GM19395 (cell line): ENCODE measurements at regions not wholly inside any gene's neighbourhood (a gene's known extent, or its start where the extent isn't known, plus 50 kb on each side); places are given as distances from the start of the nearest gene placed in this dataset.
"Not testable (repeated sequence)": the region's sequence is repeated elsewhere in the genome, so short reads cannot be mapped to it uniquely, and the experiment has no call there.

Experiments used
- ATAC-seq: cut with Tn5 transposase; IDR thresholded peaks from one replicate; pipeline ENCODE4 v1.9.1; 2021; ENCODE audit warnings: mild to moderate bottlenecking, moderate library complexity; ENCODE audit not compliant: unreplicated experiment

DNA sequence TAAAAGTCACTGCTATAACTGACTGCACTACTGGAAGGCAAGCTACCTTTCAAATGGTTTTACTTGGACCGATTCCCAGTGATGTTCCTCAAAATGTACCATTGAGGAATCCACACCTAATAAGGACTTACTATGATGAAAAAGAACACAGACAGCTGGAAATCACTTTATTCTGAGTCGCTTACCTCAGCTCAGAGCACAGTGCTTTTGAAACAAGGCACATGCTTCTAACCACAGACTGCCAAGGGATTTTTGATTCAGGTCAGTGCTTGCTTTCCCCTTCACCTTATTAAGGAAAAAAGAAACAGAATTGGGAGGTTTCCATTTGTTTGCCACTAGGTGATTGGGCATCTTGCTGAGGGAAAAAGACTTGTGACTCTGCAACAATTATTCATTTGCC is 707.5 kb upstream of the FSHR start:
- no peak for ATAC-seq

DNA sequence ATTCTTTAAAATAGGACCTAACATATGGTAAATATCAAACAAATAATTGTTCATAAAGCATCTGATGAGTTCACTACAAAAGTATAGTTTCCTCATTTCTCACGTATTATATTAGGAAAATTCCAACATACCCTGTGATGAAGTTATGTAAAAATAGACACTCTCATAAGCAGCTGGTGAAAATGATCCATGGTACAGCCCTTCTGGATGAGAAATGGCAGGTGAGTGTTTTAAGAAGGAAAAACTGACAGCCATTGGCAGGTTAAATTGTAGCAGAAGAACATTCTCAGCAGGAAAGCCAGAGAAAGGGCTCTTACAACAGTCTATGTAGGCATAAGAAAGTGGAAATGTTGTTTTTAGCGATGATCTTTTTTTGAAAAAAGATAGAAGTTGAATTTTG is 706.5 kb upstream of the FSHR start:
- ATAC-seq = no peak

DNA sequence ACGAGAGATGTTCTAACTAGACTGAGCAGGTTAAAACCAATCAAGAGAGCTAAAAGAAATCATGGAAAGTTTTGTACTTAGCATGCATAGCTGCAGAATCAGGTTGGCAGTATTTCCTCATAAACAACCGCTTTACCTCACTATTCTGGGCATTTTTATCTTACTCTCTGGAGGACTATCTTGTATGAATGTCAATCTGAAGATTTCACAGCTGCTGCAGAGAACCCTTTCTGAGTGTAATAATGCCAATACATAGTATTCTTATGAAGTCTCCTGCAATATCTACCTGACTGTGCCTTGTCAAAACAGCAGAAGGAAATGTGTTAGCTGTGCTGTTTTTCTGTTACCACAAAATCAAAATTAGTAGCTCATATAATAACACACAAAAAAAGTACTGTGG is 705.9 kb upstream of the FSHR start:
- ATAC-seq = no peak

DNA sequence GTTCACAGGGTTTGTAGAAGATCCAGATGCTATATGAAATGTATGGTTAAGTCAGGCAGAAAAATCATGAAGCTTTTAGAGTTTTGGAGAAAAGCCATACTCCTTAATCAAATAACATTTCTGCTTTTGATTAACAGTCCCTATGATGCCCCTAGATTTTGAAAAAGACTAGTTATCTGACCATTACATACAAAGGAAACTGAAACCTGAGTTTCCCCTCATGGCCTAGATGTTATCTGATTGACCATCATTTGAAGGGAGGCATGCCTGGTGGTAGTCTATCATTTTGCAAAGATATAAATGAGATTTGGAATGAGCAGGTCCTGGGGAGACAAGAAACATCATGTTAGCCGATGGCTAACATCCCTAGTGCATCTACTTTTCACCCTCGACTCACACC is 704.3 kb upstream of the FSHR start:
- ATAC-seq = no peak

DNA sequence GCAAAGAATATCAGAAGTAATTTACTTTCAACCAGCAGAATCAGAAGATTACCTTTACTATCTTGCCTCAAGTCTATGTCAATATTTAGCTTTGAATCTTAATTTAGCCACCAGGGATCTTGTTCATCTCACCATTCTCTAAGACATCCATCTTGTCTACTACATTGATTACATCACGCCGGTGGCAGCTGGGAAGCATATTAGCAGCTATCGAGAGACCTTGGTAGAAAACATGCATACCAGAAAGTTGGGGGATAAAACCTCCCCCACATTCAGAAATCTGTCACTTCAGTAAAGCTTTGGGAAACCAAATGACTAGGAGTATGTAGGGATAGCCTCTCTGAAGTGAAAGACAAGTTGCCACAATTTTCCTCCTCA is 703.8 kb upstream of the FSHR start:
- no peak for ATAC-seq

DNA sequence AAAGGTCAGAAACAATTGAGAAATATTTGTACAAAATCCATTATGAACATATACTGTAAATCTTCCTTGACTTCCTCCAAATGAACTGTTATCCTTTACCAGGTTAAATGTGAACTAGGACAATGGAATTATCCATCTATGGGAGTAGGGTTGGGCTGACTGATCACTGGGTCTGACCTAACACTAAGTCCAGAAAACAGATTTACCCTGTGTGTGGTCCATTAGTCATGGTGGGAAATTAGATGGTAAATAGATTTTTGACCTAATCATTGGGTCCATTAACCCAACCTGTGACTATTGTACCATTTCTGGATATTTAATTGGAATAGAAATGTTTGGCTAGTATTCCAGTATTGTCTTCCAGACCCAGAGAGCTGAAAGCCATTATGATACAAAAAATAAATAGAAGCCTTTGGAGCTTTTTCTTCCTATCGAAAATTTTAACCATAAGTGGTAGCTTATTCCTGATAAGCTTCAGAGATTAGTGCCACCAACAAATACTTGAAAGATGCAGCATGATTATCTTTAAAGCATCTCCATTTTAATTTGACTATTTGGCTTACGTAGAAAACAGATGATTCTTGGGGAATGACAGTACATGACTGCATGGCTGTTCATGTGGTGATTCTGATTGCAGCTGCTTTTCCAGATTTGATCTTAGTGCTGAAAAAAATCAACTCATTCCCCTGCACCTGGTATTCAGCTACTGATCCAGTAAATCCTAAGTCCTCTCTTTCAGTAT is 703.2 kb upstream of the FSHR start:
- ATAC-seq = no peak

DNA sequence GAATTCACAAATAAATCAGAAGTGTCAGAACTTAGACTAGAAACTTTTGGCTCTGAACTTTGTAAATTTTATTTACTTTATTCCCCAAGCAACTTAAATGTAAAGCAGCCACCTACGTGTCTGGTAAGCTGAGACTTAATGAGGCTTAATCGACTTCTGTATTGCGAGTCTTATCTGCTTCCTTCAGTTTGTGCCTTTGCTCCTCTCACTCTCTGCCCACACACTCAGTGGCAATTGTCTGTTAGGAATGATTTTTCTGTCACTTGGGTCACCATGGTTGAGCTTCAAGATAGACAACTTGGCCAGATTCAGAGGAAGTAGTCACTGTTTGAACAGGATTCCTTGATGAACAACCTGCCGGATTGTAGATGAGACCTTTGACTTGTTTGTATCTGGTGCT is 691.4 kb upstream of the FSHR start:
- ATAC-seq = no peak

DNA sequence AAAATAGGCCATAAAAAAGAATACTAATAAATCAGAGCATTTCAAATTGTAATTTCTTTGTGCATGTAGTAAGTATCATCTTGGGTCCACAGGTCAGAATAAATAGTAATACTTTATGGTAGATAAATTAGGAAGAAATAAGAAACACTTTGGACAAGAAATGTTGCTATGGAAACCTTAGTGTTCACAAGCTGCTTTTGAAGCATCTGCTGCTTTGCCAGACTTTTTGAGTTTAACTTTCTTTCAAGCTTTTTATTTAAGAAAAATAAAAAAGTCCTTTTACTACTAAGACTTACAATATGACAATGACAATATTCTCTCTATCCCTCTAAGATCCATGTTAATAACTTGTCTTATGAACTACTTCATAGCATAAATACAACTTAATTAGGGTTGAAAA is 690.7 kb upstream of the FSHR start:
- no peak for ATAC-seq

DNA sequence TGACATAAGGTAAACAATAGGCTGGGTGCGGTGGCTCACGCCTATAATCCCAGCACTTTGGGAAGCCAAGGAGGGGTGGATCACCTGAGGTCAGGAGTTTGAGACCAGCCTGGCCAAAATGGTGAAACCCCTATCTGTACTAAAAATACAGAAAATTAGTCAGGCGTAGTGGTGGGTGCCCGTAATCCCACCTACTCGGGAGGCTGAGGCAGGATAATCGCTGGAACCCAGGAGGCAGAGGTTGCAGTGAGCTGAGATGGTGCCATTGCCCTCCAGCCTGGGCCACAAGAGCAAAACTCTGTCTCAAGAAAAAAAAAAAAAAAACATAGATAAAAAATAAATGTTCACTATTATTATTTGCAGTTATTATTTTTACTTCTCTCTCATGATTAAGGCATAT is 689.8 kb upstream of the FSHR start:
- ATAC-seq = not testable (repeated sequence)

DNA sequence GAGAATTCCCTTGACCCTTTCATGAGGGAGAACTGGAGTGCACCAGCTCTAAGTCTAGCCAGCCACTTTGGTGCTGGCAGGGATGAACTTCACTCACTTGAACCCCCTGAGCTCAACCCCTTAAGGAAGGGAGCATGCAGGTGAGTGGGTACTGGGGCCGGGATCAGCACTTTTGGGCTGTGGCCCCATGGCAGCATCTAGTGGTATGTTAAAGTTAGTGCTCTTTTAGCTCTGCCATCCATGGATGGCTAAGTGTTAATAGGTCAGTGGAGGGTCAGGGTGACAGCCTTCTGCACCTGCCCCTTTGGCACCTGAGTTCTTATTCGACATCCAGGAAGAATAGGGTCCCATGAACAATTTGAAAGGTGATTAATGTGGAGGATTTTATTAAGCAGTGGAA is 689.0 kb upstream of the FSHR start:
- no peak for ATAC-seq

DNA sequence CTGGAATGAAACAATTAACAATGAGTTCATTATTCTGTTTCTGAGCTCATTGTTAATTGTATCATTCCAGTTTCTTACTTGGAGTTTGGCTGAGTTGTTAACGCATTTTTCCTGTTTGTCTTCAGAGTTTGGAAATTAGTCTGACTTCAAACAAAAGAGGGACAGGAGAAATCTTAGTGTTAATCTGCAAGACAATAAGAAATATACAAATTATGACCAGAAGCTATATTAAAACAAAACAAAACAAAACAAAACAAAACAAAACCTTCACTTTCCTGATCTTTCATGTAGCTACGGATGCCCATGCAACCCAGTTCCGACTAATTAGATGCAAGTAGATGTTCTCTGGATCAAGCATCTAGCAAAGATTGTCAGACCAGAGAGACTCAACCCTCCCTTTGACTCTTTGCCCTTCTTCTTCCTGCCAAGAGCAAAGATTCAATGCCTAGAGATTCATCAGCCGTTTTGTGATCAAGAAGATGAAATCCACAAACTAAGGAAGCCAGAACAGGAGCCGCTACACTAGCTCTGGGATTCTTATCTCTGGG is 686.2 kb upstream of the FSHR start:
- no peak for ATAC-seq

DNA sequence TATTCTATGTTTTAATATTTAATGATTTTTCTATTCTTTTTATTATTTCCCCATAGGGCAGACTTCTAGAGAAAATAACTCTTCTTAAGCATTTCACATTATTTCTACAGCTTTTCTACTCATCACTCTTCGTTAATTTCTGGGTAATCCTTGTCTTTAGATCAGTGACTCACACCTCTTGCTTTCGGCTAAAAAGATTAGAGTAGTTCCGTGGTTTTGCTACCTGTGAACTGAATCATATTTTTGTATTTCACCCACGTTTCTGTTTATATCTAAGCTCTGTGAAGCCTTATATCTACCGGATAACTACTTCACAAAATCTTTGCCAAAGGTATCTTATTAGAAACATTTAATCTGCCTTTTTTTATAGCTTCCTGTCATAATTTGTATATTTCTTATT is 685.5 kb upstream of the FSHR start:
- ATAC-seq = no peak

DNA sequence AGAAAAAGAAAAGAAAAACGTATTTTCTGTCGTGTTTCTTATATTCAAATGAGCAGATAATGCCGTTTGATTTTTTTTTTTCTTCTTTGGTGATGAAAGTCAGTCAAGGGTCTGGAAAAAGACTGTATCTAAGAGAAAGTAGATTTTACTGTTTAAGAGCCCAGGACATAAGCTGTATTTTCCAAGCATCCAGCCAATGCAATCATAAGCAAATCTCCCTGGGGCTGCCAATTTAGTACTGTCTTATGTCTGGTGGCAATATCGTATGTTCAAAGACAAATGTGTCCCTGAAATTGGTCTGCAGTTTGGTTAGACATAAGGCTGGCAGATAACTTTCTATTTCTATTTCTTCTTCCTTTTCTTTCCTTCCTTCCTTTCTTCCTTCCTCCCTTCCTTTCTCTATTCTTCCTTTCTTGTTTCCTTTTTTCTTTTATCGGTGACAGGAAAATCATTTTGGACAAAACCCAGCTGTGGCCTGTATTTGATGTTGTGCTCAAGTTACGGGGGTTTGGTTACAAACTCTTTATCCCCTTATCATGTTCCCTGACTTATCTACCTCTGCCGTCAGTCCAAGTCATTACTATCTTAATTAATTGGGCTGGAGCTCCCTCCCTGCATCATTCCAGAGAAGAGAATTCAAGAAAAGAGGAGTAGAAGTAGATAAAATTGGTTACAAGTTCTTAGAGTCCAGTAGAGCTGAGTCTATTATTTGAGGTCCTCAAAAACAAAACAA is 683.4 kb upstream of the FSHR start:
- ATAC-seq = no peak

DNA sequence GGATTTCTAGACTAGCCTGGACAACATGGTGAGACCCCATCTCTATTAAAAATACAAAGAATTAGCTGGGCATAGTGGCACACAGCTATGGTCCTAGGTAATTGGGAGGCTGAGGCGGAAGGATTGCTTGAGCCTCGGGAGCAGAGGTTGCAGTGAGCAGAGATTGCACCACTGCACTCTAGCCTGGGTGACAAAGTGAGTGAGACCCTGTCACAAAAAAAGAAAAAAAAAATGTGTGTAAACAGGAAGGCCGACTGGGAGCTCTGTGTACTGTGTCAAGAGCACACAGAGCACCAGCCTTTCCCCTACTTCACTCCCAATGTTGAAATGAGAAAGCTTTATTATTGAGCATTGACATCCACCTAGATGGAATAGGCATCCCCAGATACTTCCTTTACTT is 681.7 kb upstream of the FSHR start:
- ATAC-seq = no peak

DNA sequence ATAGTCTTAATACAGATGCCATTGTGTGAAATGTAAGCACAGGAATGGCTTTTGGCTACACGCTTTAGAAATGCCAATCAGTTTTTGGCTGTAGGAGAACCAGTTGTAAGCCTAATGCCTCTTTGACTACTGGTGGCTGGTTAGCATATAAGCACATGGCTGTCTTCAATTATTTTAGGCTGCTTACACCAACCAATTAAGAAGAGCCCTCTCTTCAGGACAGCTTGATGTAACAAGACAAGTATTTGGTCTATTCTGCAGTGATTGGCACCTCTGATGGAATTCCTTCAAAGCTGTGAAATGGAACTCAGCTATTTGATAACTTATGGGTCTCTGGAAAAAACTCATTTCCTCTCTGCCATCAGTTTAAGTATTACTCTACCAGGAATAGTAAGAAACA is 680.1 kb upstream of the FSHR start:
- no peak for ATAC-seq

DNA sequence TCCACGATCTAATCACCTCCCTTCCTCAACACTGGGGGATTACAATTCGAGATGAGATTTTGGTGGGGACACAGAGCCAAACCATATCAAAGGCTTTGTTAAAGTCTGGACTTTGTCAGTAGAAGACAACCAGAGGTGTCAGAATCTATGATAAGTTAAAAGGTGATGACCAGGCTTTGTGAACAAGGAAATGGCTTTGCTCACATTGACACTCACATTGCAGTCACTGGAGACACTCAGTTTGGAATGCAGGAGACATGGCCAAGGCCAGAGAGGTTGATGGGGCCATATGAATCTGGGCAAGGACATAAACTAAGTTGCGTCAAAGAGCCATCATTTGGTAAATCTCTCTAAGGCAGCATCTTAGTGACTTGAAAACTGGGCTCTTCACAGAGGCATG is 678.2 kb upstream of the FSHR start:
- ATAC-seq = no peak

DNA sequence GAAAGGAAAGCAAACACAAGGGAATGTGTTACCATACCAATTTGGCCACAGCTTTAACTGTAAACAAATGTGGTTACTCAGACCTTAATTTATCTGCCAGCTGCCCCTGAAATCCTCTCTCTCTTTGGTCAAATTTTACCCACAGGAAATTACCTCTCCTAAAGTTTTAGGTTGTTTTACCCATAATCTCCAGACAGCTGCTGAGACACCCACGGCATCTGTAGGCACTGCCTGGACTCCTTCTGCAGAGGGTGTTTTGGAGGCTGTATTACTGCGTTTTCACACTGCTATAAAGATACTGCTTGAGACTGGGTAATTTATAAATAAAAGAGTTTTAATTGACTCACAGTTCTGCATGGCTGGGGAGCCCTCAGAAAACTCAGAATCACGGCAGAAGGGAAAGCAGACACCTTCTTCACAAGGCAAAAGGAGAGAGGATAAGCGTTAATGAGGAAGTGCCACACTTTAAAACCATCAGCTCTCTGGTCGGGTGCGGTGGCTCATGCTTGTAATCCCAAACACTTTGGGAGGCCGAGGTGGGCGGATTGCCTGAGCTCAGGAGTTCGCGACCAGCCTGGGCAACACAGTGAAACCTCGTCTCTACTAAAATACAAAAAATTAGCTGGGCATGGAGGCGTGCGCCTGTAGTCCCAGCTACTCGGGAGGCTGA is 677.5 kb upstream of the FSHR start:
- ATAC-seq = no peak

DNA sequence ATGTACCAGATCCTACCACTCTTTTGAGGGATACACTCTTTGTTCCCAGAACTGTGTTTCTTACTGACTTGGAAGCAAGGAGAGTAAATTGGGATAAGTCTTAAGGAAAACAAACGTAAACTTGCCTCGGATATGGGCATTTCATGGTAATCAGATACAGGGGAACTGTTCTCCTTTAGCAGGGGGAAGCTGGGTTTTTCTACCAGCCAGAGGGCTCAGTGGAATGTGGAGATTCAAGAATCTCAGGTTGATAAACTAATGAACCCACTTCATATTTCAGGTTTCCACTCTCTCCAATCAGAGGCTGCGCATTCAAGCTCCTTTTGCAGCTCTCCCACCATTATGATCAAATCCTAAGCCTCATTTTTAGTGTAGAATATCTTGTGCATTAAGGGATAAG is 676.5 kb upstream of the FSHR start:
- ATAC-seq = no peak

DNA sequence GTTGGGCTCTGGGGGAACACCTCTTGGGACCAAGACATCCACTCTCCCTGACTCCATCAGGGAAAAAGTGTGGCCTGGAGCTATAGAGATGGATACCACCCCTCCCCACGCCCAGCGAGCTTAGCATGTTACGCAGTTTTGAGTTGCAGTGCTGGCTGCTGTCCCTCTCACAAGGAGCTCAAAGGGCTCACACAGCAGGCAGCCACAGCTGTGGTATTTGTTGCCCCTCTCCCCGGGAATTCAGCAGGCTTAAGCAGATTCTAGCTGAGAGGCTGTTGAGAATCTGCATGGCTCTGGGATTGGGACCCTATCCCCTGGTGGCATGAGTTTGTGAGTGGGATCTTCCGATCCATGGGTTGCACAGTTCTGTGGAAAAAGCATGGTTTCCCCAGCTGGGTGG is 673.1 kb upstream of the FSHR start:
- no peak for ATAC-seq

DNA sequence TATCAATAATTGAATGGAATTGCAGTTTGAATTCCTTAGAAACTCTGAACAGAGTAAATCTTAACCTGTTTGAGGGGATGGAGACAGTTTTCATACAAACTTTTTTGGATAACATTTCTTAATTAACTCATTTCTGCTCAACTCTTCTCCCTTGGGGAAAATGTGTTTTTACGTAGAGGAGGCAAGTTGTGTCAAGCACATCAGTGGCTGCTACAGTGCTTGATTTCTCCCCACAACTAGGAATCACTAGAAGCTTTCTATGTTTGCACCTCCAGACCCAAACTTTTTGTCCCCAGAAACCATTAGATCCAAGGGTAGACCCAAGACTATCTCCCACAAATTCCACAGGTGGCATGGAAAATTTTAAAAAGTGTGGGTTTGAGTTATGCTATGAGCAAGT is 658.9 kb upstream of the FSHR start:
- ATAC-seq = no peak

DNA sequence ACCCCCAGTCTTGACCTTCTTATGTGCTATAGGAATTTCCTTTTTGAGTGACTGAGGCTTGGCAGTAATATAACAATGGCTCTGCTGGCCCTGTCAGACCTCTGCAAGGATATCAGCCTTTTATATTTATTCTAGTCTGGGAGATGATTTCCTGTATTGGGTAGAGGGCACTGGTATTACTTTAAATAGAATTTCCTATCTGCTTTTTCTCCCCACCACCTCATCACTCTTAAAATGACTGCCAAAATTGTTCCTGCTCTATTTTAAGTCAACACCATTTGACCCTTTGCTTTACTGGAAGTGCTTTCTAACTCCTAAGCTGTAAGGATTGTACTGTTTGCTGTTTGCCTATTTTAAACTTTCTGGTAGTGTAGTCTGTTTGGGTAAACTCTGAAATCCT is 658.4 kb upstream of the FSHR start:
- no peak for ATAC-seq

DNA sequence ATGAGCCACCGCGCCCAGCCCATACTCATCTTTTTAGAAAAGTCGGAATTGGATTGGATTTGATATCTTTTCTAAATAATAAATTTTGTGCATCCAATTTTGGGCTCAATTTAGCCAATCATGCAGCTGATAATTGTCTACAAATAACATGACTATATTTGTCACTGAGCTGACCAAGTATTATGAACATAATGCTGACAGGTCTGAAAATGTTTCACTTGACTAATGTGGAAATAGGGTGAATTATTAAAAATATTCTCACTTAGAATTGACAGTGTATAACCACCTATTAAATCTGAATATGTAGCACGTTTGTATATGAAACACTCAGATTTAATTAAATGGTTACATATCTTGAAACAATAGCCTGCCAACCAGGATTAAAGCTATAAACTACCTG is 657.2 kb upstream of the FSHR start:
- no peak for ATAC-seq
